T-helper 2 cell treated with Interferon-gamma antibody and Interleukin-4, amounts not matched to agents 5 μg/mL and 100 μg/mL, for 36 hours (primary cell): ENCODE measurements at regions not wholly inside any gene's neighbourhood (a gene's known extent, or its start where the extent isn't known, plus 50 kb on each side); places are given as distances from the start of the nearest gene placed in this dataset.
"Not testable (repeated sequence)": the region's sequence is repeated elsewhere in the genome, so short reads cannot be mapped to it uniquely, and the experiment has no call there.

ENCODE experiments used
- DNase-seq: peaks from one replicate; pipeline ENCODE4 v3.0.0; 2021; ENCODE audit warnings: low spot score
- H3K27ac Mint-ChIP-seq: one replicate; pipeline ENCODE4 v1.8.0; 2021; ENCODE audit warnings: mild to moderate bottlenecking, mixed read lengths
- H3K27me3 Mint-ChIP-seq: one replicate; pipeline ENCODE4 v1.8.0; 2021; ENCODE audit warnings: low read depth, mixed read lengths
- H3K36me3 Mint-ChIP-seq: one replicate; pipeline ENCODE4 v1.8.0; 2021; ENCODE audit warnings: low read depth, mixed read lengths
- H3K4me1 Mint-ChIP-seq: one replicate; pipeline ENCODE4 v1.8.0; 2021; ENCODE audit warnings: low read depth, mixed read lengths
- H3K4me3 Mint-ChIP-seq: one replicate; pipeline ENCODE4 v1.8.0; 2022; ENCODE audit warnings: mild to moderate bottlenecking, moderate library complexity, mixed read lengths
- H3K9me3 Mint-ChIP-seq: one replicate; pipeline ENCODE4 v1.8.0; 2021; ENCODE audit warnings: mixed read lengths

GRCh38 chr4:78704981-78705683, 71.0 kb upstream of the BMP2K start:
- no peak for DNase-seq
- H3K4me3 Mint-ChIP-seq, result no peak overlapping the region
- no peaks in the 10 kb centered on the region for H3K4me1 Mint-ChIP-seq
- peaks cover 17% of the 10 kb centered on the region for H3K9me3 Mint-ChIP-seq
- H3K36me3 Mint-ChIP-seq, result no peaks in the 10 kb centered on the region
- peaks cover 10% of the 10 kb centered on the region for H3K27me3 Mint-ChIP-seq
- no peak overlapping the region for H3K27ac Mint-ChIP-seq

DNA sequence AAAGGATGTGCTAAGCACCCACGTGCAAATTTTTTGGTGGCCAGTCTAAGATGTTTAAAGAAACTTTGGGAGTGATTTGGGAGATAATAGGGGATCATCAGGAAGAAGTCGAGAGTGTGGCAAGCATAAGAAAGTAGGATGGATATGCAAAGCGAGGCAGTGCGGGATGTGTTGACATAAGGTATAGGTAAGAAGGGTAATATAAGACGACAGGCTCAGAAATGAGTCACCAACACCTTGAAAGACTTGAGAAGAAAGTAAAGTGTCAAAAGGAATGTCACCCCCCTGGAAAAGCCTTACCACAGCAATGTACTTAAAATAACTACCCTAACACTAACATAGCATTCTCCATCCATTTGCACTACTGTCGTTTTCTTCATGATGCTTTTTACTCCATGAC, 69.8 kb upstream of the BMP2K start:
- DNase-seq, result no peak
- no peak overlapping the region for H3K27ac Mint-ChIP-seq
- H3K4me1 Mint-ChIP-seq, result no peaks in the 10 kb centered on the region
- H3K9me3 Mint-ChIP-seq, result peaks cover 17% of the 10 kb centered on the region
- H3K27me3 Mint-ChIP-seq, result peaks cover 9% of the 10 kb centered on the region
- no peak overlapping the region for H3K4me3 Mint-ChIP-seq
- H3K36me3 Mint-ChIP-seq, result no peaks in the 10 kb centered on the region

DNA sequence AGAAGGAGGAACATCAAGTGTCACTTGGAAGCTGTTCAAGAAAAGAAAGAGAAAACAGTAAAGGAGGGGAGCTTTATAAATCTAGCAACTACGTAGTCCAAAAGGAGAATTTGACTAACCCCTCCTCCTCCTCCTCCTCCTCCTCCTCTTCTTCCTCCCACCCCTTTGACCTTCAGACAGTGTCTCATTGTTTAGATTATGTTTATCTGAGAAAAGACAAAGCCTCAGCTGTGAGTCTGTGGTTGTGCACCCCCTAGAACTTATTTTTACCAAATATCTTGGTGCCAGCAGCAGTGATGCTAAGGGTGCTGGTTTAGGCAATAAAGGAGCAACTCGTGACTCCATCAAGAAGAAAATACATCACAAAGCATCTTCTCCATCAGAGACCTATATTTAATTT, 68.9 kb upstream of the BMP2K start:
- no peak overlapping the region for H3K4me3 Mint-ChIP-seq
- H3K4me1 Mint-ChIP-seq, result no peaks in the 10 kb centered on the region
- H3K36me3 Mint-ChIP-seq, result no peaks in the 10 kb centered on the region
- H3K9me3 Mint-ChIP-seq, result peaks cover 15% of the 10 kb centered on the region
- no peak overlapping the region for H3K27ac Mint-ChIP-seq
- peaks cover 6% of the 10 kb centered on the region for H3K27me3 Mint-ChIP-seq
- DNase-seq, result no peak

DNA sequence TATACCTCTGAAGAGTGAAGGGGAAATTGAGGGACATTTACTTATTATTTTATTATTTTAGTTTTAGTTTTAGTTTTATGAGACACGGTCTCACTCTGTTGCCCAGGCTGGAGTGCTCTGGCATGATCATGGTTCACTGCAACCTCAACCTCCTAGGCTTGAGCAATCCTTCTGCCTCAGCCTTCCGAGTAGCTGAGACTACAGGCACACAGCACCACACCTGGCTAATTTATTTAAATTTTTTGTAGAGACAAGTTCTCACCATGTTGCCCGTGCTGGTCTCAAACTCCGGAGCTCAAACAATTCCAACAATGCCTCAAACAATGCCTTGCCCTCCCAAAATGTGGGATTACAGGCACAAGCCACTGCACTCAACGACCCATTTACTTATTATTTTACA, 68.4 kb upstream of the BMP2K start:
- Mint-ChIP-seq H3K36me3 (no peaks in the 10 kb centered on the region), H3K4me3 (no peak overlapping the region), H3K27ac (no peak overlapping the region), H3K4me1 (no peaks in the 10 kb centered on the region), H3K9me3 (peaks cover 10% of the 10 kb centered on the region), H3K27me3 (peaks cover 6% of the 10 kb centered on the region)
- DNase-seq, result no peak

- Mint-ChIP-seq H3K27ac (no peak overlapping the region), H3K27me3 (peaks cover 4% of the 10 kb centered on the region), H3K36me3 (no peaks in the 10 kb centered on the region), H3K9me3 (no peaks in the 10 kb centered on the region), H3K4me3 (no peak overlapping the region), H3K4me1 (no peaks in the 10 kb centered on the region)
- no peak for DNase-seq
Measured at GRCh38 chr4:78710536-78710935, 65.6 kb upstream of the BMP2K start.

DNA sequence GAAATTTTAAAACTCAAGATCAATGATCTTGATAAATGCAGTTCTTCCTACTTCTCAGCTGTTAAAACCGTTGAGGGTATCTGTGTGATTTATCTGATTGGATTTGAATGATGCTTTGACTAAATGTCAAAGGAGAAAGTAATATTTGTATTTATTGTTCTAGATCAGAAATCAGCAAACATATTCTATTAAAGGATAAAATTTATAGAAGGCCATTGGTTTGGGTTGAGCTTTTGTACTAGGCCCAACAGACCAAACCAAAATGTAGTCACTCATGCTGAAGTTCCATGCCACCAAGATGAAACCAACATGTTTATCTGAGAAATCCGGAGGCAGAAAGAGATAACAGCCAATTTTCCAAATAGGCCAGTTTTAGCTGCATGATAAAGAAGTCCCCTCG, 64.5 kb upstream of the BMP2K start:
- H3K27me3 Mint-ChIP-seq, result peaks cover 4% of the 10 kb centered on the region
- no peak overlapping the region for H3K27ac Mint-ChIP-seq

GRCh38 chr4:78714598-78714997, 61.6 kb upstream of the BMP2K start:
- H3K9me3 Mint-ChIP-seq, DNase-seq, H3K27ac Mint-ChIP-seq, H3K4me3 Mint-ChIP-seq, H3K4me1 Mint-ChIP-seq, H3K36me3 Mint-ChIP-seq, H3K27me3 Mint-ChIP-seq: not testable (repeated sequence)

More for the DNA sequence above, 64.5 kb upstream of the BMP2K start:
- Mint-ChIP-seq H3K4me3 (no peak overlapping the region), H3K9me3 (no peaks in the 10 kb centered on the region), H3K4me1 (no peaks in the 10 kb centered on the region), H3K36me3 (no peaks in the 10 kb centered on the region)
- no peak for DNase-seq

DNA sequence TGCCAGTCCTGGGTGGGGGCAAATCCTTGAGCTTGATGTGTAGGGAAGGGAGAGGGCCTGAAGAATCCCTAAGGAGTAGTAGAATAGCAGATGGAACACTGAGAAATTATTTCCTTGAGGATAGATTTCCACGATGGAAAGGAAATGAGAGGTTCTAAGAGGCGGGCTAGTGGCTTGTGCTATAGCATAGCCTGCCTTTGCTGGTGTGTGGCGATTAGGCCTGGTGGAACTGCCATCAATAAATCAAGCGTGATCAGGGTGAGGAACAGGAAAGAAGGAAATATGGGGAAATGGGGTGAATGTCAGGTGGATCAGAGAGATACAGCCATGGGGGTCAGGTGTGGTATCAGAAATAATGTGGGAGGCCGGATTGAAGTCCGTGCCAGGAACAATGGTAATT, 60.8 kb upstream of the BMP2K start:
- H3K27ac Mint-ChIP-seq, H3K4me1 Mint-ChIP-seq, H3K36me3 Mint-ChIP-seq, H3K4me3 Mint-ChIP-seq, DNase-seq, H3K9me3 Mint-ChIP-seq, H3K27me3 Mint-ChIP-seq: not testable (repeated sequence)

GRCh38 chr4:78717712-78718111, 58.4 kb upstream of the BMP2K start:
- DNase-seq, H3K4me3 Mint-ChIP-seq, H3K9me3 Mint-ChIP-seq, H3K36me3 Mint-ChIP-seq, H3K27me3 Mint-ChIP-seq, H3K27ac Mint-ChIP-seq: not testable (repeated sequence)
- H3K4me1 Mint-ChIP-seq, result peaks cover 14% of the 10 kb centered on the region

DNA sequence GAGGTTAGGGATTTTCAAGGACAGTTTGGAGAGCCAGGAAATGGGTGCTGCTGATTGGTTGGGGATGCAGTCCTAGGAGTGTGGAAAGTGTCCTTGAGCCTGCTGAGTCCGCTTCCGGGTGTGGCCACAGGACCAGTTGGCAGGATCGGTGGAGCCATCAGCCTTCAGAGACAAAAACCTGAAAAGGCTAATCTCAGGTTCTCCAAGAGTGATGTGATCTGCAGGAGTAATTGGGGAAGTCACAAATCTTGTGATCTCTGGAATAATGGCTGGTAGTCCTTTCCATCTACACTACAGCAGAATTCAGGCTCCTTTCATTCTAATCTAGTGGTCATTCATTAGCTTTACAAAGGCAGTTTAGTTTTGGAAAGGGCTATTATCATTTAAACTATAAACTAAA, 55.9 kb upstream of the BMP2K start:
- DNase-seq, result no peak
- Mint-ChIP-seq H3K4me3 (peak overlapping the region; percentile 12), H3K27me3 (no peaks in the 10 kb centered on the region), H3K4me1 (peaks cover 14% of the 10 kb centered on the region), H3K36me3 (no peaks in the 10 kb centered on the region), H3K27ac (no peak overlapping the region), H3K9me3 (no peaks in the 10 kb centered on the region)

DNA sequence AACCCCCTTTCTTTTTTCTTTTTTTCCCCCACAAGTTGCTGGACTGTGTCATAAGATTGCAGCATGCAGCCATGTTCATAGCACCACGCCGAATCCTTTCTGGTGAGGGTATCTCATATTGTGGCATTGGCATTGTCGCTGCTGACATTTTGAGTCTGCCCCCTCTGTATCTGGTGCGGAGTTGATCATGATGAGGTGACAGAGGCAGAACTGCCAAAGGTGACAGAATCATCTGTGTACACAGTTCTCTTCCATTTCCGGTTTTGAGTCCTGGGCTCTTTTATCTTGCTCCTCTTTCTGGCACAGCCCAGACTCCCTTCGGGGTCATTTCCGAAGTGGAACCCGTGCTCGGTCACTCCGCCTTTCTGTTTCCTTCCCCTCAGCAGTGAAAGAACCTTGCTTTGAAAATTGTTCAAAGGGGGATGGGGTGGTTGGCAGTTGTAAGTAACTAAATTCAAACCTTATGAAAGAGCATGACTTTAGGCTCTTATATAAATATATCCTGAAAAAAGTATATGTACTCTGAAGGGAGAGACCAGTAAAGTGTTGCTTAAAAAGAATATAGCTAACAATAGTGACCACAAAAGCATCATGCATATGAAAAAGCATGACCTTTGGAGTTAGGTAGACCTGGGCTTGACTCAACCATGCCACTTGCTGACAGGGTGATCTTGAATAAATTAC, 55.0 kb upstream of the BMP2K start:
- Mint-ChIP-seq H3K36me3 (no peaks in the 10 kb centered on the region), H3K27me3 (no peaks in the 10 kb centered on the region), H3K4me1 (peaks cover 14% of the 10 kb centered on the region), H3K27ac (peak overlapping the region; percentile 42), H3K4me3 (peak overlapping the region; percentile 64), H3K9me3 (no peaks in the 10 kb centered on the region)
- peak; percentile 17 for DNase-seq

- no peaks in the 10 kb centered on the region for H3K9me3 Mint-ChIP-seq
- peaks cover 14% of the 10 kb centered on the region for H3K4me1 Mint-ChIP-seq
- H3K27ac Mint-ChIP-seq, result no peak overlapping the region
- H3K4me3 Mint-ChIP-seq, result no peak overlapping the region
- no peak for DNase-seq
- H3K36me3 Mint-ChIP-seq, result no peaks in the 10 kb centered on the region
- no peaks in the 10 kb centered on the region for H3K27me3 Mint-ChIP-seq
Measured at GRCh38 chr4:78721747-78722146, 54.4 kb upstream of the BMP2K start.

DNA sequence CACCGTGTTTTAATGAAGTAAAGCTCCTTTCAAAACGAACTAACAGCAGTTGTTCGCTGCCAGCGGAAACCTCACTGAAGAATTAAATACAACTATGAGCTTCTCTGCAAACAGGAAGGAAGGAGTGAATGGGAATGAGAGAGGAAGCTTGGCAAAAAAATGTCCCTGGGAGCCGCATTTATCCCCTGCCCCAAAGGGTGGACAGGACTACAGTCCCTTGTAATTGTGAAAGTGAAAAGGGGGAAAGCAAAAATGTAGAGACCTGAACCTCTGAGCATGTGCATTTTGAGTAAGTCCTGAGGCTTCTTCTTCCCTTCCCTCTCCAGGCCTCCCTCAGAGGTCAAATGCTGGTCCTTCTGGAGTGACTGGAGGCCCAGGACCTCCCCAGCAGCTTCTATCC, 53.8 kb upstream of the BMP2K start:
- no peaks in the 10 kb centered on the region for H3K36me3 Mint-ChIP-seq
- no peak overlapping the region for H3K27ac Mint-ChIP-seq
- H3K4me3 Mint-ChIP-seq, result no peak overlapping the region
- DNase-seq, result no peak
- H3K4me1 Mint-ChIP-seq, result peaks cover 14% of the 10 kb centered on the region
- no peaks in the 10 kb centered on the region for H3K27me3 Mint-ChIP-seq
- no peaks in the 10 kb centered on the region for H3K9me3 Mint-ChIP-seq

DNA sequence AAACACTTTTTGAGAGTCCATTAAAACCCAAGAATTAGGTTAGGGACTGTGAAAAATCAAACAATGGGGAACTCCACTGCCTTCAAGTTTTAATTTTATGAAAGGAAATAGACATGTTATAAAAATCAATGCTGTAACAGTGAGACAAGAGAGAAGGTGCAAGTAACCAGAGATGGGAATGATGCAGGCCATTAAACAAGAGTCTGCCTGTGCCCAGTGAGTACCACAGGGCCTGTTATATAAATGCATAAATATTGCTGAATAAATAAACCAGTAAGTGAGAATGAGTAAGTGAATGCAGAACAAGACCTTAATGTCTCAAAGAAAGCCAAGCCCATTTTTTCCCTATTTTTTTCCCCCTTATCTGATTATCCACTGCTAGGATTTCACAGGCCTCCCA, 53.3 kb upstream of the BMP2K start:
- H3K27me3 Mint-ChIP-seq, result no peaks in the 10 kb centered on the region
- H3K4me3 Mint-ChIP-seq, result no peak overlapping the region
- H3K27ac Mint-ChIP-seq, result no peak overlapping the region
- no peak for DNase-seq
- no peaks in the 10 kb centered on the region for H3K36me3 Mint-ChIP-seq
- H3K9me3 Mint-ChIP-seq, result no peaks in the 10 kb centered on the region
- peaks cover 14% of the 10 kb centered on the region for H3K4me1 Mint-ChIP-seq
